ENCODE measurements at regions not wholly inside any gene's neighbourhood (a gene's known extent, or its start where the extent isn't known, plus 50 kb on each side); places are given as distances from the start of the nearest gene placed in this dataset.

DNA sequence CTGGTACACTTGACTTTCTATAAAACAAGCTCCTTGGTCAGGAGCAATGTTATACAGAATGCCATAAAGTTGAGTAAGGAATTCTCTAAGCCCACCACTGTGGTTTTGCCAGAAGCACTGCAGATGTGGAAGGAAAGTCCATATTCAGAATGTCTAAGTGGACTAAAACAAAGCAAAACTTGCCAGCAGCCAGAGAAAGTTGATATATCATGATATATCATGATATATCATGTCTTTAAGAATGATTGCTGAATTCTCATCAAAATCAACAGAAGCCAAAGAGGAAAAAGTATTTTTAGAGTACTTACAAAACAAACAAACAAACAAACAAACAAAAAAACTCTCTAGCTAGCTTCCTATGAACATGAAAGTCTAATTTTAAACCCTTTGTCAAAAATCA, 424.8 kb upstream of the OR4E1 start:
- DNase-seq (ENCODE audit: low read depth), result no peak

DNA sequence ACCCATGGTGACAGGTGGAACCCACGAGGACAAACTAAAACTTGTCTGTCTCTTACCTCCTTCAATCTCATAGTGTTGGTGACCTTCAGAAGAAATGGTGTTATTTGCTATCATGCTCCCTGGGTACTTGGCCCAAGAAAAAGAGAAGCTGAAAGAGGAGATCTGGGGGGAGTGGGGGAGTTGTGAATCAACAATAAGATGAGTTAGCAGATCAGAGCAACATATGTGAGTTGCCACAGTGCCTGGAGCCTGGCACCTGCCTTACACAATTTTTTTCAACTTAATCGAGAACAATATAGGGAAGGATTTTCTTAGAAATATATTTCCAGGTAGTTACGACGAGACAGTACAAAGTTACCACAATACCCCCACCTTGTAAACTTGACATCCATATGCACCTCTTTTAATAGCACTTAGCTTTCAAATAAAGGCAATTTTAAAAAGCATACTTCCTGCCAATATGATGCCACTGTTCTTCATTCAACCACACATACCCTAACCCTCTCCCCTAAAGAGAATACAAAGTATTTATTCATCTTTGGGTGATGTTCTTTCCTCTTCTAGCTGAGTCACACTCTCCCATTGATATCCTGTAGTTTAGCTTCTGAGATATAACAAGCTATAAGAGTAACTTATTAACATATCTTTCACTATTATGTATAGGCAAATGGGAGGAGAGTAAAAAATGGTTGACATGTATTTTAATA, 424.1 kb upstream of the OR4E1 start:
- no peak for DNase-seq (ENCODE audit: low read depth)

DNA sequence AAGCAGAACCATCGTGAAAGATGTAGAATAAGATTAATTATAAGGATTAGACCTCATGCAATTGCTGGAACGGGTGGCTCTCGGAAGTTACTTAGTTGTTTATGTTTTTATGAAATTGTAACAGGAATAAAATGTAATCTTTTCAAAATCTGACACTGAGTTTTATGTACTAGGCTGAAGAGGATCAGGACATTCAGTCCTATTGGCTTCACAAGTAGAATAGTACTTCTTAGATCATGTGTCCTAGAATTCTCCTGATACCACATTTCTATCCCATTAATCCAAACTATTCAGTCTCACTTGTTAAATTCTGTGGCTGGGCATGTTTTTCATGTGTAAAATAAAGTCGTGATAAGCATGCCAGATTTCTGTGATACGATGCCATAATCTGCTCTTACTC, 423.5 kb upstream of the OR4E1 start:
- no peak for DNase-seq (ENCODE audit: low read depth)

DNA sequence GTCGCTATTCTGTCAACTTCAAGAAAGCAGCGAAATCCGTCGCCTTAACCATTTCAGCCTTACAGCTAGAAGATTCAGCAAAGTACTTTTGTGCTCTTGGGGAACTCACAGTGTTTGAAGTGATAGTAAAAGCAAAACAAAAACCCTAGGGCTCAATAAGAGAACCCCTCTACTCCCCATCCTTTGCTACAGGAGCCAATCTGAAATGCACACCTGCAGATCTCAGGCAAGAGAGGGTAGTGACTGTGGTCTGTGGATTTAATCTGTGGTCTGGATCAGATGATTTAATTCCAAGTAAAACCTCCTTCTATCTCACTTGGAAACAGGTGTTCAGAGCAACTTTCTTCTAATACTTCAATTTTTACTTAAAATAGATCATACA, 422.9 kb upstream of the OR4E1 start:
- no peak for DNase-seq (ENCODE audit: low read depth)

DNA sequence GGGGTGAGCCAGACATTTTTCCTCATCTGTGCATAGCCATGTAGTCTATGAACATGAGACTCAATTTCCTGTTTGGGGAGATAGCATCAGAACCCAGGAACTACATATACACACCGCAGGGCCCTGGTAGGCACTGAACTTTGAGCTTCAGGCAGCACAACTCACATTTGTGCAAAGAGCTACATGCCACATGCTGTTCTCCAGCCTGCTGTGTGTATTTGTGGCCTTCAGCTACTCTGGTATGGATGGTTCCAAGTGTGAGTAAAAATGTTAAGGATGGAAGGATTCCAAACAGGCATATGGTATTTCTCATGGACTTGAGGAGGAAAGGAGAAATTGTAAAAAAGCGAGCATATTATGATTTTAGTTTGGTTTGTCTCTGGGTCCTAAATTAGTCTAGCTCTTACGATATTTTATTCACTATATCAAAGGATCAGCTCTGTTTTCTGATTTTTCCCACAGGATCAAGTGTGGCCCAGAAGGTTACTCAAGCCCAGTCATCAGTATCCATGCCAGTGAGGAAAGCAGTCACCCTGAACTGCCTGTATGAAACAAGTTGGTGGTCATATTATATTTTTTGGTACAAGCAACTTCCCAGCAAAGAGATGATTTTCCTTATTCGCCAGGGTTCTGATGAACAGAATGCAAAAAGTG, 422.4 kb upstream of the OR4E1 start:
- no peak for DNase-seq (ENCODE audit: low read depth)

DNA sequence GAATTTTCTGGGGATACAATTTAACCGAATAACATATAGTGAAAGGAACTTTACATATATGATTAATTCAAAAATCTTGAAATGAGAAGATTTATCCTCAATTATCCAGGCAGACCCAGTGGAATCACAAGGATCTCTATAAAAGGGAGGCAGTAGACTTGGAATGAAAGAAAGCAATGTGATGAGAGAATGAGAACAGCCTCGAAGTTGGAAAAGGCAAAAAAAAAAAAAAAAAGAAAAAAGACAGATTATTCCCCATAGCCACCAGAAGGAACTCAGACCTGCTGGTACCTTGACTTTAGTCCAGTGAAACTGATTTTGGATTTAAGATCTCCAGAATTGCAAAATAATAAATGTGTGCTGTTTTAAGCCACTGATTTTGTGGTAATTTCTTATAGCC, 416.3 kb upstream of the OR4E1 start:
- no peak for DNase-seq (ENCODE audit: low read depth)

DNA sequence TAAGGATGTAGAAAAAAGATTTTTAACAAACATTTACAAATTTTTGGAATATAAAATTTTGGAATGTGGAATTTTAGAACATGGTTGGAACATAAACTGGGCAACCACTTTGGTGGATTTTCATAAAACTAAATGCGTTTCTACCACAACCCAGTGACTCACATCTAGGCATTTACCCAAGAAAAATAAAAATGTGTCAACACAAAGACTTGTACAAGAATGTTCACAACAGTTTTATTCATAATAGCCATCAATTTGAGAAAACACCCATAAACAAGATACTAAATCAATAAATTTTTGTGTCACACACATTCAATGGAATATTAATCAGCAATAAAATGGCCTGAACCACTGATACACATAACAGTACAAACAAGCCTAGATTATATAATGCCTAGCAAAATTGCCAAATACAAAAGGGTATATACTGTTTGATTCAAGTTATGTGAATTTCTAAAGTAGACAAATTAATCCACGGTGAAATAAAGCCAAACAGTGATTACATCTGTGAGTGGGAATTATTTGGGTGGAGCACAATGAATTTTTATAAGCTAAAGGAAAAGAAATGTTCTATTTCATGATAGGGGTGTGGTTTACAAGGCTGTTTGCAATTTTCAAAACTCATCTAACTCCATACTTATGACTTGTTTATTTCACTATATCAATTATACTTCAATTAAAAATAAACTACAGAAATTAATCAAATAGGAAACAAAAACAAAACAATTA, 415.2 kb upstream of the OR4E1 start:
- peak; percentile 62 for DNase-seq (ENCODE audit: low read depth)

DNA sequence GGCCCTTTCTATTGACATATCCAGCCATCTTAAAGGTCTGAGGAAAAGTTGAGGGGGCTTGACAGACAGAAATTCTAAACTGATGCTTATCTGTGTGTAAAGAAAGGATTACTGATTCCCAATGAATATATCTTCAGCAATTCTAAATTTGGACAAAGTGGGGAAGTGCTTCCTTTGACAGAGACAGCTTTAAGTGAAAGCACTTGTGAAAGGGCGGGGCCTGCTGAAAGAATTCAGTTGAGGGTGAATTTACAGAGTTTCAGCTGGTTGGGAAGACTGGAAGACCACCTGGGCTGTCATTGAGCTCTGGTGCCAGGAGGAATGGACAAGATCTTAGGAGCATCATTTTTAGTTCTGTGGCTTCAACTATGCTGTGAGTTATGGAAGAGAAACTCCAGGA, 412.5 kb upstream of the OR4E1 start:
- no peak for DNase-seq (ENCODE audit: low read depth)

DNA sequence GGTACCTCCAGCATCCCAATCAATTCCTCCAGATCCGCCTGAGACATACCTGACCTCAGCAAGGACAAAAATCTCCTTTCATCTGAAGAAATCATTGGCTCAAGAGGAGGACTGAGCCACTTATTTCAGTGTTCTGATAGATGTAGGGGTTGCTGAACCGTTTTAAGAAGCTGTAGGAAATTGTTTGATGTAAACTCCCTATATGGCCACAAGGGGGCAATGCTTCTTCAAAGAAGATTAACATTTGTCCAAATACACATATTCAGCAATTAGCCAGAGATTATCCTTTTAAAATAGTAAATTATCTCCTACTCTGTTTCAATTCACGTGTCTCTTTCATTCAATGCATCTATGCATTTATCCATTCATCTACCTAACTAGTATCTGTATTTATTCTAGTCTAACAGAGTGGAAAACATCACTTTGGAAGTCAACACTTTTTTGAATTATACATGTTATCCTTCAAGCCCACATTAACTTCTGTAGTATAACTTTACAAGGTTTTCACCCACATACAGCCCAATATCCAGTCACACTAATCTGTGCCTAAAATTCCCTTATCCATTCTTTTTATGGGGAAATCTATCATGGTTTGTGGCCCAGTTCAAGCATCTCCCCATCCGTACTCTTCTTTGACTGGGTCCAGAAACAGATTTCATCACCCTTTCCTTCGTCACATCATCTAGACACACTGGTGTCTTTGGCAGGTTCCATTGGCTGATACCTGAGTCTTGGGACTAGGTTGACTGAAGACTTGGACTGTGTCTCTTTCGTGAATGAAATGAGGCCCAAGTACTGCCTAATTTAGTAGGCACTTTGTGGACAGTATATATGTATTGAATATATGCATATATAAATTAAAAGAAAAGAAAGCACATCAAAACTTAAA, 411.0 kb upstream of the OR4E1 start:
- DNase-seq (ENCODE audit: low read depth), result peak; percentile 66

DNA sequence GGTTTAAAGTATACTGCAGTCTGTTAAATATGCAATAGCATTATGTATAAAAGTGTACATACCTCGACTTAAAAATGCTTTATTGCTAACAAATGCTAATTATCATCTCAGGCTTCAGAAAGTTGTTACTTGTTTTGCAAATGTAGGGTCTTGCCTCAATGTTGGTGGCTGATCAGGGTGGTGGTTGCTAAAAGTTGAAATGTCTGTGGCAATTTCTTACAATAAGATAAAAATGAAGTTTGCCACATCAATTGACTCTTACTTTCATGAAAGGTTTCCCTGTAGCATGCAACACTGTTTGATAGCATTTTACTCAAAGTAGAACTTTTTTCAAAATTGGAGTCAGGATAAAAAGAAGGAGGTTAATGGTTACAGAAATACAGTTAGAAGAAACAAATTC, 407.7 kb upstream of the OR4E1 start:
- DNase-seq (ENCODE audit: low read depth), result no peak

DNA sequence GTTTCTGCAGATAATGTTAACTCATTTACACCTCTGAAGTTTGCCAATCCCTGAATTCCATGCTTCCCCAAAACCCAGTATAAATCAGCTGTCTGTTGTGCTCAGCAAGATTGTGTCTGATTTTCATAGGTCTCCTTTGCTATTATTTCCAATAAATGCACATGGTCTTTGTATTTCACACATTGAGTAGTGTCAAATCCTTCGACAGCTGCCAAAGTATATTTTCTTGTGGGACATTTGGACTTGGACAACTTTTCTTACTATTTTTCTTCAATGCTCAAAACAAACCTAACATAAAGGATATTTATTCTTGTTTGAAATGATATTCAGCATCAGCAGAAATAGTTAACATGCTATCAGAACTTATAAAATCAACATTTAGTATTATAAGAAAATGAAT, 406.1 kb upstream of the OR4E1 start:
- no peak for DNase-seq (ENCODE audit: low read depth)

DNA sequence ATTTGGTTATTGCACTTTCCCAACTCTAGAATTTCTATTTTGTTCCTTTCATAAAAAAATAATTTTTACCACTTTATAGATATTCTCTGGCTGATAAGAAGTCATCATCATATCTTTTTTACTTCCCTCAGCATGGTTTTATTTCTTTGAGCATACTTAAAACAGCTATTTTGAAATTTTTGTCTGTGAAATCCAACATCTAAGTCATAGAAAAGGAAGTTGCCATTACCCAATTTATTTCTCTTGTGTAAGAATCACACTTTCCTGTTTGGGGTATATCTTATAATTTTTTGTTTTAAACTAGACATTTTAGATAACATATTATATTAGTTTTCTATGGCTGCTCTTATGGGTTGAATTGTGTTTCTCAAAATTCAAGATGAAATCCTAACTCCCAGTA, 400.2 kb upstream of the OR4E1 start:
- DNase-seq (ENCODE audit: low read depth), result no peak

DNA sequence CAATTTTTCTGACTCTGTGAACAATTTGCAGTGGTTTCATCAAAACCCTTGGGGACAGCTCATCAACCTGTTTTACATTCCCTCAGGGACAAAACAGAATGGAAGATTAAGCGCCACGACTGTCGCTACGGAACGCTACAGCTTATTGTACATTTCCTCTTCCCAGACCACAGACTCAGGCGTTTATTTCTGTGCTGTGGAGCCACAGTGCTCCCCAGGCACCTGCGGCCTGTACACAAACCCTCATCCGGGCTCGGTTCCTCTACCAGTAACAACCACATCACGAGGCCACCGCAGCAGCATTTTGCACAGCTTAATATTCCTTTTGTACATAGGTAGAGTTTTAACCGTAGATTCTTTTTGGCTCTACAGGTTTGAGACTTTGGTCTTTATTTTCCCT, 397.4 kb upstream of the OR4E1 start:
- DNase-seq (ENCODE audit: low read depth), result no peak

DNA sequence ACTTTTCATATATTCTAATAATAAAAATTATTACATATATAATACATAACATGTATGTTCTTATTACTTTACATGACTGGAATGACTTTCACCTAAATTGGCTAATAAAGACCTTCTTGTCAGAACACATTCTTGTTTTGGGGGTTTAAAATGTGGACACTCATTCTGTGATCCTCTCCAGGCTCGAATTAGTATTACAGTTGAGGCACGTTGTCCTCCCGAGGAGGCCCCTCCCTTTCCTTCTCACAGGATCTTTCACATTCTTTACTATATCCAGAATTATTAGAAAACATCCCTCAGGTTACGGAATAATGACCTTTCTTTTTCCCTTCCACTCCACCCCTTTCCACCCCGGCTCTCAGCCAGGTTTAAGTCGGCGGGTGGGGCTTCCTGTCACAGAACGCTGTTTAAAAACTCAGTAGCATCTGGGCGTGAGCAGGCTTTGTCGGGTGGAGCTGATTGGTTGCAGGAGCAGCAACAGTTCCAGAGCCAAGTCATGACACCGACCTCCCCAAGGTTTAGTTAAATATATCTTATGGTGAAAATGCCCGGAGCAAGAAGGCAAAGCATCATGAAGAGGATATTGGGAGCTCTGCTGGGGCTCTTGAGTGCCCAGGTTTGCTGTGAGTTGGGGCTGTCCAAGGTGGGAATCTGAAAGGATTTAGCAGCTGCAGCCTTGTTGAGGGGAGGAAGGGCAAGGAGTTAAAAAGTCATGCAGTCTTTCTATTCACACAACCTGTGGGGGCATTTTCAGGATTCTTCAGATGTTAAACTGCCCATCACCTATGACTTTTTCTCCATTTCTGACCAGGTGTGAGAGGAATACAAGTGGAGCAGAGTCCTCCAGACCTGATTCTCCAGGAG, 396.7 kb upstream of the OR4E1 start:
- DNase-seq (ENCODE audit: low read depth), result peak; percentile 9

DNA sequence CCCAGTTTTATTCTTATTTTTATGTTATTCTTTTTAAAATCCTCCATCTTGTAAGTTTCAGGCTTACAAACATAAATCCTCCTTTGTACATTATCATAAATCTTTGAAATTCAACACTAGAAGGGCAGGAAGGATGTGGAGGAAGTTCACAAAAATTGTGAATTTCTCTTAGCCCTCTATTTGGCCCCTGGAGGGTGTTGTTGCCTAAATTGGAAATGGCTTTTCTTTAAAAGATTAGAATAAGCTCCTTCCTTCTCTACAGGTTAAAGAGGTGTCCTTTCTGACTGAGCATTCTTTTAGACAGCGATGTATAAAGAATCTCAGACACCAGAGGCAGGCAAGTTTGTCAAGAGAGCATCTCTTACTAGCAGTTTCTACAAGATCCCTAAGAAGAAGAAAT, 391.7 kb upstream of the OR4E1 start:
- DNase-seq (ENCODE audit: low read depth), result no peak

DNA sequence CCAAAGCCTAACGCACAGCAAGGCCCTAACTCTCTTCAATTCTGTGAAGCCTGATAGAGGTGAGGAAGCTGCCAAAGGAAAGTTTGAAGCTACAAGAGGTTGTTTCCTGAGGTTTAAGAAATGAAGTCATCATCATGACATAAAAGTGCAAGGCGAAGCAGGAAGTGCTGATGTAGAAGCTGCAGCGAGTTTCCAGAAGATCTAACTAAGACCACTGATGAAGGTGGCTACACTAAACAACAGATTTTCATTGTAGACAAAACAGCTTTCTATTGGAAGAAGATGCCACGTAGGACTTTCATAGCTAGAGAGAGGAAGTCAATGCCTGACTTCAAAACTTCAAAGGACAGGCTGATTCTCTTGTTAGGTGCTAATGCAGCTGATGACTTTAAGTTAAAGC, 385.6 kb upstream of the OR4E1 start:
- no peak for DNase-seq (ENCODE audit: low read depth)

DNA sequence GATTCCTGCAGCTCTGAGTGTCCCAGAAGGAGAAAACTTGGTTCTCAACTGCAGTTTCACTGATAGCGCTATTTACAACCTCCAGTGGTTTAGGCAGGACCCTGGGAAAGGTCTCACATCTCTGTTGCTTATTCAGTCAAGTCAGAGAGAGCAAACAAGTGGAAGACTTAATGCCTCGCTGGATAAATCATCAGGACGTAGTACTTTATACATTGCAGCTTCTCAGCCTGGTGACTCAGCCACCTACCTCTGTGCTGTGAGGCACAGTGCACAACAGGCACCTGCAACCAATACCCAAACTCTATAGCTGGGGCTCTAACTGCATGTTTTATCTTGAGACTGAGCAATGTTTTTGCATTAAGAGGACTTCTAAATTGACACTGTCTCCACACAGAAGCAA, 379.2 kb upstream of the OR4E1 start:
- DNase-seq (ENCODE audit: low read depth), result no peak

DNA sequence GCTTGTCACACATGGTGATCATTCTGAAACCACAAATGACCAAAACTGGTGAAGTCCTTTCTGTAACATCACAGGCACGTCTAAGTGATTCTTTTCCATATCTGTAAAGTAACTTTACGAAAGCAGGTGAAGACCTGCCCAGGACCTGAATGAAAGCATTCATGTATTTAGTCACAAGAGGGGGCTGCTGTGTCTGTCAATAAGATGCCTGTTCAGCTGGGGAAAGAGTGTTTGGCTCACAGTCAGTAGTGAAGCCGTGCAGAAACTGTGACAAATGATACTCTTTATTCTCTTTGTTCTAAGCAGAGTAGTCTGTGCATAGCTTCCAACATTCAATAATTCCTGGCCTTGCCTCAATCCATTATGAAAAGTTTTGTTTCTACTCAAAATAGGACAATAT, 373.5 kb upstream of the OR4E1 start:
- peak; percentile 14 for DNase-seq (ENCODE audit: low read depth)

DNA sequence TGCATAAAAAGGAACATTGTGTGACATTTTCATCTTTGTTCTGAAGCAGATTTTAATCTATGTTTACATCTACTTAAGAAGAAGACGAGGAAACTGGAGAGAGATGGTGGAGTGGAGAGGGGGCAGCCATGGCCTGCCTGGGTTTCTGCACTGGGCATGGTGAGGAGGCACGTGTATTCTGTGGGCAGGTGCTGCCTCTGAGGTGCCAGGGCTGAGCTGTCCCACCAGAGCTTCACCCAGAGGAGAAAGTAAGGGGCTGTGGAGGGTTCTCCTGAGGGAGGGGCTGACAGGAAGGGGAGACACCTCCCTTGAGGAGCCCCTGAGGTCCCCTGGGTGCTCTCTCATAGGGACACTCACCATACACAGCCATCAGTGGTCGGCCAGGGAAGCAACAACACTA, 372.4 kb upstream of the OR4E1 start:
- no peak for DNase-seq (ENCODE audit: low read depth)

DNA sequence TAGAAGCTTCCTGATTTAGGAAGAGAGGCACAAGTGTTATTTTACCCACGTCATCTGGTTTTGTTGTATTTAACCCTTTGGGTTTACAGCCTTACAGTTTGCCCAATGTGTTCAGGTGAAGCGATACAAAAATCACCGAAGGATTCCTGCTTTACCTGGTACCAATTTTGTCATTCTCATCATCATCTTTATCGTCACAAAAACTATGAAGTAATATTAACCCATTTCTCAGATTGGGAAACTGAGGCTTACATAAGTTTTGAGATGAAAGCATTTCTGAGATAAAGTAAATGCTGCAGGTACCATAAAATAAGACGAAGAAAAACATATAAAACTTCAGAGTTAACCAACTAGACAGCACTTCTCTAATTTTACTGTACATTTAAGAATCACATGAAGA, 370.6 kb upstream of the OR4E1 start:
- DNase-seq (ENCODE audit: low read depth), result no peak

DNA sequence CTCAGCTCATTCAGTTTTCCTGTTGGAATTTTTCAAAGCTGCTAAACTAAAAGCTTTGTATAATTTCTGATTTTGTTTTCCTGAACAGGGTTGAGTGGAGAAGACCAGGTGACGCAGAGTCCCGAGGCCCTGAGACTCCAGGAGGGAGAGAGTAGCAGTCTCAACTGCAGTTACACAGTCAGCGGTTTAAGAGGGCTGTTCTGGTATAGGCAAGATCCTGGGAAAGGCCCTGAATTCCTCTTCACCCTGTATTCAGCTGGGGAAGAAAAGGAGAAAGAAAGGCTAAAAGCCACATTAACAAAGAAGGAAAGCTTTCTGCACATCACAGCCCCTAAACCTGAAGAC, 367.1 kb upstream of the OR4E1 start:
- DNase-seq (ENCODE audit: low read depth), result no peak

Data from iris pigment epithelial cell (primary cell).